Activated CD4-positive, alpha-beta T cell treated with anti-CD3 and anti-CD28 coated beads for 24 hours (primary cell): ENCODE measurements at regions not wholly inside any gene's neighbourhood (a gene's known extent, or its start where the extent isn't known, plus 50 kb on each side); places are given as distances from the start of the nearest gene placed in this dataset.
"Not testable (repeated sequence)": the region's sequence is repeated elsewhere in the genome, so short reads cannot be mapped to it uniquely, and the experiment has no call there.

Source experiments
- DNase-seq, 2 donors: peaks; one replicate each; pipeline ENCODE4 v3.0.0-alpha.2; 2020; ENCODE audit warnings: low read depth in 2 of 2

GRCh38 chr1:234865171-234866006 is 255.4 kb upstream of the IRF2BP2 start:
- no peak for DNase-seq

GRCh38 chr1:234864116-234864515 is 254.1 kb upstream of the IRF2BP2 start:
- no peak for DNase-seq

- DNase-seq: no peak
Measured at GRCh38 chr1:234863551-234863971, 253.6 kb upstream of the IRF2BP2 start.

- no peak for DNase-seq
Measured at GRCh38 chr1:234862944-234863515, 253.1 kb upstream of the IRF2BP2 start.

GRCh38 chr1:234862360-234862943 is 252.5 kb upstream of the IRF2BP2 start:
- no peak for DNase-seq

GRCh38 chr1:234861761-234862160 is 251.8 kb upstream of the IRF2BP2 start:
- no peak for DNase-seq

- DNase-seq: no peak
Measured at GRCh38 chr1:234861024-234861620, 251.1 kb upstream of the IRF2BP2 start.

- DNase-seq: no peak
Measured at GRCh38 chr1:234858722-234859121, 248.7 kb upstream of the IRF2BP2 start.

GRCh38 chr1:234856845-234857245 is 246.9 kb upstream of the IRF2BP2 start:
- DNase-seq: no peak

GRCh38 chr1:234855851-234856250 is 245.9 kb upstream of the IRF2BP2 start:
- DNase-seq: no peak

- no peak for DNase-seq
Measured at GRCh38 chr1:234854645-234855039, 244.7 kb upstream of the IRF2BP2 start.

GRCh38 chr1:234853906-234854644 is 244.1 kb upstream of the IRF2BP2 start:
- DNase-seq: no peak

- DNase-seq: no peak
Measured at GRCh38 chr1:234852659-234853058, 242.7 kb upstream of the IRF2BP2 start.

- no peak for DNase-seq
Measured at GRCh38 chr1:234851450-234852438, 241.8 kb upstream of the IRF2BP2 start.

GRCh38 chr1:234849832-234850231 is 239.9 kb upstream of the IRF2BP2 start:
- DNase-seq: no peak

- no peak for DNase-seq
Measured at GRCh38 chr1:234848972-234849649, 239.1 kb upstream of the IRF2BP2 start.

GRCh38 chr1:234846813-234847212 is 236.8 kb upstream of the IRF2BP2 start:
- not testable (repeated sequence) for DNase-seq

- DNase-seq: no peak
Measured at GRCh38 chr1:234845836-234846235, 235.9 kb upstream of the IRF2BP2 start.

GRCh38 chr1:234845097-234845660 is 235.2 kb upstream of the IRF2BP2 start:
- no peak for DNase-seq
